Erythroblast (primary cell): ENCODE measurements at regions not wholly inside any gene's neighbourhood (a gene's known extent, or its start where the extent isn't known, plus 50 kb on each side); places are given as distances from the start of the nearest gene placed in this dataset.
A peak's percentile ranks its signal among the peaks of the same experiment; 100 is the strongest.

Source experiments
- DNase-seq, 2 experiments: peaks; one replicate each; lab custom pipeline; 2025; lab: John Stamatoyannopoulos, UW
- GATA1 ChIP-seq: IDR thresholded peaks from 2 replicates; pipeline ENCODE4 v1.6.1; 2011; ENCODE audit warnings: low read depth, mild to moderate bottlenecking, control low read depth, low read length, moderate library complexity
- POLR2A ChIP-seq: IDR thresholded peaks from 2 replicates; pipeline ENCODE4 v1.6.1; 2011; ENCODE audit warnings: mild to moderate bottlenecking, low read length

DNA sequence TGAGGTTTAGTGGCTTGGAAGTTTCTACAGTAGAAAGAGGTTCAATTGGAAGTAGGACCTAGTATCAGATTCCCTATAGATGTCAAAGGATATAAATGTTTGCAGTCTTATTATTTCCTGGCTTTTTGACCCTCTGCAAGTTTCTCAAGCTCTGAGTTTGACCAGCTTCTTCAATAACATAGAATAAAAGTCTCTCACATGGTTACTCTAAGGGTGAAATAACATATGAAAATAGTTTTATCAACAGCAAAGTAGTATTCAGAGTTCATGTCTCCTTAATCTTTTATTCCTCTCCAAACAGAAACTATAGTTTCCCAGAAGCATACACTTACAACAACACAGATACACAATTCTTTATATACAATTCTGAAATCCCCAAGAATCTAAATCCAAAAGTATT is 132.9 kb upstream of the RND3 start:
- no peak for TF ChIP-seq POLR2A
- TF ChIP-seq GATA1 = no peak
- DNase-seq = no peak

DNA sequence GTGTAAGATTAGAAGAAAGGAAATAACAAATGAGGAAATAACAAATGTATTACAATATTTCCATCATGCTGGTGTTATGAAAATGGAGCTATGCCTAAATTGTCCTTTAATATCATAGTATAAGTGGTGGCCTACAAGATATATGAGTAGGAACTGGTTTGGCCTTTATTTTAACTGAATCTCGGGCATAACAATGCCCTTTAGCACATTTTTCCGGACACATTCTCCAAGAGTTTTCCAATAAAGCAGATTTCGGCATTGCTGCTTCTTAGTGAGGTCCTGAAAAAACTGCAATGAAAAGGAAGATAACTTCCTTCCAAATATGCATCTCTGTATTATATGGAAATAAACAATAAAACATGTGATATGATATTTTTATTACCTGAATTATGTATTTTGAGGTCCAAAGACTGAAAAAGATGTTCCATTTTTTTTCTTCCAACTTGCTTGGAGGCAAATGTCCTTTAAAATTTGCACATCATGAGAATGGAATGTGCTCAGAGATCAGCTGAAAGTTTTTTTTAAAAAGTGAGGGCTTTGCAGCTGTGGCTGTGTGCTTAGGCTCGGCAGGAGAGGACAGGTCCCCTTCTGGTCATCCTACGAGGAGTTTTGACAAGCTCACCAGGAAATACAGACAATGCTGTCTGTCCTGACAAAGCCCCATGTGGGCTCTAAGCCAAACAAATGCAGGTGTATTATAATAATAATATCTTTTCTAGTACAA is 132.3 kb upstream of the RND3 start:
- TF ChIP-seq GATA1 = no peak
- DNase-seq = no peak

DNA sequence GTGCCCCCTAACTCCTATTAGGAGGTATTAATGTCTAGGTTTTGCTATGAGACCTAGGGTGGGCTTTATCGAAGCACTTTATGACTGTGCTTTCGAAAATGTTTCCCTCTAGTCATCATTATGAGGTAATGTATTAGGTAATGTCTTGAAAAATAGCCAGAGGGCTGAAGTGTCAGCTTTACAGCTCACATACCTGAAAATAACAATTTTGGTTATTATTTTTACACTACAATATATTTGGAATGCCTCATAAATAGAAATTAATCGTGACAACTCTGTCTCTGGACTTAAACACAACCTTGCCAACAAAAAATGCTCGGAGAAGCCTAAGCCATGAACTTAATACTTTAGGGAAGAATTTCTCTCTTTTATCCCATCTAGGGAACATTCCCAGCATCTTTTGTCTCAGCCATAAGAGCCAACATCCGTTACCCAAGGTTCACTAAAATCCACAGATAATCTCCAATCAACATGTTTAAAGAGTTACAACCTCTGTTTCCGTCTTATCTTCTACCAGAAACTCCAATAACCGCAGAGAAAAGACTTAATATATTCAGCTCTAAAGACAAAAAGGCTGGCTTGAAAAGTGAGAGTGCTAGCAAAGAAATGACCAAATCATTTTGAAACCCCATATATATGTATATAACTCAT is 130.9 kb upstream of the RND3 start:
- TF ChIP-seq GATA1 (no peak), POLR2A (no peak)

DNA sequence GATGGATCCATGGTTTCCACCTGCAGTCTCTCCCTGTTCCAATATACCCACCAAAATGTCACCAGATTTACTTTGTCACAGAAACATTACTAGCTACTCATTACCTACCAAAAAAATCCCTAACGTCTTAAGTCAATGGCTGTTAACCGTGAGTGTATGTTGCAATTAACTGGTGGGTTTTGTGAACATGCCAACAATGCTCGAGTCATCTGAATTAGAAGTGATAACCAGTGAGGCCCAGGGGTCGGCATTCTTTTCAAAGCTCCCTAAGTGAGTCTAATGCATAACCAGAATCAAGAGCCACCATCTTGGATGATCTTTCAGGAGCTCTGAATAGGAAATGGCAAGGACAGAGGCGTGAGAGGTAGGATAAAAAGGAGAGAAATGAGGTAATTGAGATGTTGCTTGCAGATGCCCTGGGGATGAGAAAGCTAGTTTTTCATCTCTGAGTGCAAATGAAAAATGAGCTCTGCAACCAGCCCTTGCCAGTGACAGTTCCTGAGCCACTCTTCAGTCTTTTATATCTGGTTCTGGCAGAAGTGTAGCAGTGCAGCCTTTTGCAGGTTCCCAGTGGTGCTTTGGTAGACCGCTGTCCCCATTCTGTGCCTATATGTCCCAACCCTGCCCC is 130.0 kb upstream of the RND3 start:
- TF ChIP-seq POLR2A = no peak
- no peak for TF ChIP-seq GATA1
- no peak for DNase-seq

More for the DNA sequence above, 130.9 kb upstream of the RND3 start:
- no peak for DNase-seq

DNA sequence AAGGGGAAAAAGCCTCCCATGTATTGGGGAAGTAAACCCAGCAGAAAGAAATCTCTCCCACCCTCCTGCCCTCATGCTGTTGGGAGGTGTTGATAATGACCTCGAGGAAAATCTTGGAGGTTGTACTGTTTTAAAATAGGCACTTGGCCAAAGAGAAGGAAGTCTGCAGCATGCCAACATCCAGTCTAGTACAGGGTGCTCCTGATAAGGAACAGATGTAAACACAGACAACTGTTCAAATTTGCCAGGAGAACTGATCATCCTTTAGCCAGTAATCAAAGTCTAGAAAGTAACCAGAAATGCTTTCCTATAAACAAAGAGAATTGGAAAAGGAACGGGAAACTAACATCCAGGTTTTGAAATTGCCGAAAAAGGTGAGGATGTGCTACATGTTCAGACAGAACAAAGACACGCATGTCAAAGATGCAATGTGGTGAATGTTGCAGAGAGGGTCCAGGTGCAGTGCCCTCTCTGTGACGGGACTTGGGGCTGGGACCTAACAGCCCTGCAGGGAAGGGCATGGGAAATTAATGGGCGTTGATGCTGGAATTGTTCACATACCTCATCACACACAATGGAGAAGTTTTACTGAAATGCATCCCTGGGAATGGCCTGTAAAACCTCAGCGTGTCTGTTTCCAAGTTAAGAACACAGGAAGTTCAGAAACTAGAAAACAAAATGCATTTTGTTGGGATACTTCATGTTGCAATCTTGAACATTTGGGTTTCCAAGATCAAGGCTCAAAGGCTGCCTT is 125.7 kb upstream of the RND3 start:
- no peak for DNase-seq
- TF ChIP-seq GATA1 (no peak), POLR2A (no peak)

DNA sequence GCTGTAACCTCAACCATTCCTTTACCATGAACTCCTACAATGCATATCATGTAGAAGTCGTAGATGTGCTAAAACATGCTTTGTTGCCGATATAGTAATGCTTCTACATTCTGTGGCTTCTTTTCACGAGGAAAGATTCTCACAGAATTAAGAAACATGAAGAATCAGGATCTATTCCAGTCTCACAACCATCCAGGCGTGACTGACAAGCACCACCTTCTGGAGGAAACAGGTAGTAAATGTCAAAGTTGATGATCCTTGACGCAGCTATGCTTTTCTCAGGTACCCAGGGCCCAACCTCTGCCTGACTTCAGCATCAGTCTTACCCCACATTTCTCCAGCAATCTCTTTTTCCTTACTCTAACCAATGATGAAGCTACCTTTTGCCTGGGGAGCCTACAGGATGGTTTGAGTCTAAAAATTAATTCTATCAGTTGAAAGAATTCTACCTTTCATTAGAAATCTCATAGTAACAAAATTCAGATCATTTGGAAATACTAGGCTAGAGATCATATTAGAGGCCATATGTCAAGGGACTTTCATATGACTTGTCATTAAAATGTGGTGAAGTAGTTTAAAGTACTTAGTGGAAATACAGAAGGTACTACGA is 123.3 kb upstream of the RND3 start:
- no peak for TF ChIP-seq POLR2A
- TF ChIP-seq GATA1 = no peak
- peak in 1 of 2 experiments; percentile 4 for DNase-seq

DNA sequence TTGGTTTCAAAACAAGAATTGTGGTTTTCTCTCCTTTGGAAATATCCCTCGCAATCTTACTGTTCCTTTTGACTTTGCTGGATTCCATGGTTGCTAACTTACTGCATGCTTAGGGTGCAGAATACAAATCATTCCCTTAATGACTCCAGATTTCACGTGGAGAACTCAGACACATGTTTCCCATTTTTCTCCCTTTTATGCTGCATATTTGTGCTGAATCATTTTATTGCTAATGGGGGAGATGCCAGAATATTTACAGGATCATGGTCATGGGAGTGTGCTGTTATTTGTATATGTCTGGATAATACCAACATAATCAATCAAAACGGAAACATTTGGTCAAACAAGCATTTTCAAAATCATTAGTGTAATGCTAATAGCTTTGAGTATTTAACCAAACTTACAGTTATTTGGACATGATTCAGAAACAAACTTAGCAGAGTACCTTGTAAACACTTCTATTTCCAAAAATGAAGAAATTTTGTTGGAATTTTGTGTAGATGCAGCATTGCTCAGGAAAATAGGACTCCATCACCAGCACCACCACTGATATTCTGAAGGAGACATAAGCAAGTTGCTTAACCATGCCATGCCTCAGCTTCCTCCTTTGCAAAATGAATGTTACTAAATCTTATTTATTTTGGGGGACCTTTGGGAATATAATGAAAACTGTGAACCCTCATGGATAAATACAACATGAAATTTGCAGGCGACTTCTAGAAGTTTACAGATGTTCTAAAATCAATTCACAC is 122.5 kb upstream of the RND3 start:
- no peak for TF ChIP-seq POLR2A
- no peak for DNase-seq

DNA sequence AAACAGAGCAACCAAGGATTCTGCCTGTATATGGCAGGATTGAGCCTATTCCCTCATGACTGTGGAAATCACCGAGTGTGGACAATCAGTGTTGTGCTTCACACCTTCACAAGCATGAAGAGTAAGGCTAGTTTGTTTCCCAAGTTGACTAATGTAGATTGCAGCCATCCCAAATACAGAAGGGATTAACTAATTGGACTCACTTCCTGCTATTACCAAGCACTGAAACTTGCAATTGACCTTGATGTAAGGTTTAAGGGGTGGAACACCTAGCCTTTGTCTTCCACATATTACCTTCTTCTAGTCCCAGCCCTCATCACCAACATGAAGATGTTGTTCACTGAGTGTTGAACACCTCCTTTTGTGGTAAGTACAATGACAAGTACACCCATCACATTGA is 120.9 kb upstream of the RND3 start:
- no peak for TF ChIP-seq GATA1
- TF ChIP-seq POLR2A = no peak
- no peak for DNase-seq

DNA sequence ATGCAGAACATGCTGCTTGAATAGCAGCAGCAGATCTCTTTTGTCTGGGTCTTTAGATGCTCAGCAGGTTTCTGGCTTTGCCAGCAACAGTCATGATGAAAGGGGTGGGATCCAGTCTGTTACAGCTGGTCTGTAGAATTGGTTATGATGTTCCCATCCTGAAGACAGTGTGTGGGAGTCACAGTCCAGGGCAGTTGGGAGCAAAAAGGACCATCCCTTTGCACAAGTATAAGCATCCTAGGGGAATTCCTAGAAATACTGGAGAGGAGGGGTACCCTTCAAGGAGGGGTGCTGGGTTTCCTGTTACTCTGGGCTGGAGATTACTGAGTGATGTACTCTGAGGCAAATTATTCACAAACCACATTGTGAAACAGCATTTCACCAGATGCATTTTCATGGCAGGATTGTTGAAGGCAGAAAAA is 119.9 kb upstream of the RND3 start:
- TF ChIP-seq POLR2A (no peak), GATA1 (no peak)
- no peak for DNase-seq

DNA sequence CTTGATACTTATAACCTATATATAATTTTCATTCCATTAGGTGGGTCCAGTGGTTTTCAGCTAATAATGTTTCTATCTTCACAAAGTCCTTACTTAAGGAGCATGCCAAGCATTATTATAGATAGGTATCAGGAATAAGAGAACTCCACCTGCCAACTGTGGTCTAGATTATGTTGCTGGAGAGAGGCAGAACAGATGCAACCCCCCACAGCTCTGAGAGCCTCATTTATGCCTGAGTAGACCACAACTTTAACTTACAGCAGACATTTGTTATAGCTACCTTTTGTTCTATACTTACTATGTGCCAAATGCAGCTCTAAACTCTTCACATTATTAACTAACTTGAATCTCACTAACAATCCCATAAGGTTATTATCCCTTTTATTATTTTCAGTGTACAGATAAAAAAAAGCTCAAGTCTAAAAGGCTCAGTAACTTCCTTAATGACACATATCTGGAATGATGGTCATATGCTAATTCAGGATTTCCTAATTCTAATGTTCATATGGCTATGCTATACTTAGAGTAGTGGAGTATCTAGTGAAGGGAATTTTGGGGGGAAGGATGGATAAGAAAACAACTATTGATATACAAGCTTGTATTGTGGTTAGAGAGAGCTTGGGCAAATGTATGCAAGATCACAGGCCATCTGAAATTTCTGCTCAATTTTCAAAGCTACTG is 119.1 kb upstream of the RND3 start:
- TF ChIP-seq POLR2A (no peak), GATA1 (no peak)
- DNase-seq = no peak

DNA sequence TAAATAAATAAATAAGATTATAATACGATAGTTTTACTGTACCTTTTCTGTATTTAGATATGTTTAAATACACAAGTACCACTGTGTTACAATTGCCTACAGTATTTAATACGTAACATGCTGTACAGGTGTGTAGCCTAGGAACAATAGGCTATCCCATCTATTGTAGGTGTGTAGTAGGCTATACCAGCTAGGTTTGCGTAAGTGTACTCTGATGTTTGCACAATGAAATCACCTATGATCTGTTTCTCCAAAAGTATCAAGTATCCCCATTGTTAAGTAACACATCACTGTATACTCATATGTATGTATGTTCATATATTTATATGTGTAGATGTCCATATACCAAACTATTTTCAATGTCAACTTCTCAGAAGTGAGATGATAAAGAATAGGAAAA is 118.2 kb upstream of the RND3 start:
- no peak for TF ChIP-seq GATA1
- TF ChIP-seq POLR2A = no peak
- DNase-seq = no peak

DNA sequence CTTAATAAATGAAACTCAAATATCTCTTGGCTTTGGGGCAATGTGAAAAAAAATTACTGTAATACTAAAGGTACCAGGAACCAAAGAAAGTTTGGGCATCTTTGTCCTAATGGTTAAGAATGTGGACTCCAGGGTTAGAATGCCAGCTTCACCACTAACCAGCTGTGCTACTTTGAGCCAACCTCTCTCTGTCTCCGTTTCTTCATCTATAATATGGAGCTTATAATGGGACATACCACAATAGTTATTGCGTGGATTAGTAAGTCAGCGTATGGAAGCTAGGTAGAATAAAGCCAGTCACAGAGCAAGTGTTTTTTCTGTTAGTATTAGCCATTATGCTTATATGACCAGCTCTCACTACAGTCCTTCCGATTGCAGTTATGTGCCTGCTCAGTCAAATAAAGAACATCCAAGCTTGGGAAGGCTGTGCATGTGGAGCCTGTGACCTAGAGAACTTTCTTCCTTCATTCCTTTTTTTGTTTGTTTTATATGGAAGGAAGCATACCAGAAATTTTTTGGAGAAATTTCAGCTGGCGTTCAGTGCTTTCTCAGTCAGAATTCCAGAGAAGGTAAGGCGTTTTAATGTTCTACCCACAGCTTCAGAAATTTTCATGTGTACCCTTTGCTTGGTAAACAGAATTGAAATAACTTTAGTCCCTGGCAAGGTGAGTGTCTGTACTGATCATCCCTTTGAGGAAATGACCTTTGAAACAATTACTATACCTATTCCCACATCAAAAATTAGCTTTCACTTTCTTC is 114.0 kb upstream of the RND3 start:
- TF ChIP-seq POLR2A (no peak), GATA1 (no peak)
- DNase-seq = no peak
